H1 (cell line): ENCODE measurements at regions not wholly inside any gene's neighbourhood (a gene's known extent, or its start where the extent isn't known, plus 50 kb on each side); places are given as distances from the start of the nearest gene placed in this dataset.

ENCODE experiments used
- CTCF ChIA-PET: fragments of 300-600 bp; sonication (Branson Sonifier 250); formaldehyde crosslinking; loops from one replicate; lab custom pipeline; 2021; ENCODE audit not compliant: partially characterized antibody; lab: Charles Lee
- POLR2A ChIA-PET: fragments of 300-600 bp; sonication (Branson Sonifier 250); formaldehyde crosslinking; loops from one replicate; lab custom pipeline; 2021; ENCODE audit warnings: inconsistent platforms; ENCODE audit not compliant: partially characterized antibody; lab: Charles Lee
- DNase-seq, 2 experiments: peaks; one replicate each; pipeline versions ENCODE4 v3.0.0 to v3.0.0-alpha.2; 2010 to 2022; ENCODE audit warnings: low spot score in 2 of 2, low read depth in 1 of 2, mixed read lengths in 1 of 2
- FAIRE-seq: peaks from 2 replicates; lab custom pipeline; 2011; peaks lifted over from hg19 to GRCh38; lab: Jason Lieb, UNC
- H2AFZ ChIP-seq: 2 replicates; pipeline ENCODE4 v1.8.1; 2012; ENCODE audit warnings: low read length, inconsistent platforms
- H2AK5ac ChIP-seq: 2 replicates; pipeline ENCODE4 v1.6.1; 2013; ENCODE audit warnings: low read depth, low read length
- H2BK120ac ChIP-seq: replicated peaks from 2 replicates; pipeline ENCODE3; 2013; ENCODE audit warnings: low read depth, low read length, inconsistent platforms
- H2BK12ac ChIP-seq: 2 replicates; pipeline ENCODE4 v1.6.1; 2013; ENCODE audit warnings: low read depth, low read length
- H2BK15ac ChIP-seq: 2 replicates; pipeline ENCODE4 v1.6.1; 2013; ENCODE audit warnings: low read length
- H2BK20ac ChIP-seq: 2 replicates; pipeline ENCODE4 v1.6.1; 2013; ENCODE audit warnings: low read length
- H2BK5ac ChIP-seq: 2 replicates; pipeline ENCODE4 v1.6.1; 2013; ENCODE audit warnings: low read depth, low read length
- H3K14ac ChIP-seq: 2 replicates; pipeline ENCODE4 v1.6.1; 2013; ENCODE audit warnings: inconsistent platforms; ENCODE audit not compliant: insufficient read length
- H3K18ac ChIP-seq: 2 replicates; pipeline ENCODE4 v1.6.1; 2013; ENCODE audit warnings: low read length; ENCODE audit errors: extremely low read depth
- H3K23ac ChIP-seq: 2 replicates; pipeline ENCODE4 v1.6.1; 2013; ENCODE audit warnings: inconsistent platforms; ENCODE audit not compliant: insufficient read length
- H3K23me2 ChIP-seq: 2 replicates; pipeline ENCODE4 v1.6.1; 2013; ENCODE audit warnings: low read depth, low read length
- H3K27ac ChIP-seq: 2 replicates; pipeline ENCODE4 v1.6.1; 2011; ENCODE audit warnings: low read depth, low read length, inconsistent platforms
- H3K27me3 ChIP-seq, 4 experiments: replicated peaks in 1 of 4; 1 replicate in 1 of 4; 2 replicates in 3 of 4; pipeline versions ENCODE4 v1.6.1 to v1.8.1; 2011 to 2013; ENCODE audit warnings: low read length in 3 of 4, mild to moderate bottlenecking in 3 of 4, inconsistent platforms in 2 of 4, mixed read lengths in 2 of 4, moderate library complexity in 1 of 4; ENCODE audit not compliant: control insufficient read depth in 3 of 4, insufficient read depth in 3 of 4; ENCODE audit errors: extremely low read depth in 1 of 4
- H3K36me3 ChIP-seq, 4 experiments: 2 replicates each; pipeline versions ENCODE4 v1.6.1 to v1.8.1; 2011 to 2013; ENCODE audit warnings: mild to moderate bottlenecking in 4 of 4, low read length in 3 of 4, moderate library complexity in 2 of 4, control low read depth in 1 of 4, inconsistent platforms in 1 of 4; ENCODE audit not compliant: insufficient read depth in 4 of 4, control insufficient read depth in 2 of 4
- H3K4ac ChIP-seq: replicated peaks from 2 replicates; pipeline ENCODE3; 2013; ENCODE audit warnings: low read length, low read depth, mixed read lengths, inconsistent platforms; ENCODE audit not compliant: insufficient read length
- H3K4me1 ChIP-seq, 4 experiments: replicated peaks in 1 of 4; 1 replicate in 1 of 4; 2 replicates in 3 of 4; pipeline versions ENCODE4 v1.6.1 to v1.8.1; 2011 to 2013; ENCODE audit warnings: low read length in 3 of 4, inconsistent platforms in 2 of 4, mixed read lengths in 1 of 4; ENCODE audit not compliant: insufficient read depth in 4 of 4, control insufficient read depth in 3 of 4
- H3K4me2 ChIP-seq, 2 experiments: 2 replicates each; pipeline versions ENCODE4 v1.6.1 to v1.8.1; 2011 to 2013; ENCODE audit warnings: low read depth in 2 of 2, low read length in 2 of 2, control low read depth in 1 of 2, inconsistent platforms in 1 of 2, mild to moderate bottlenecking in 1 of 2; ENCODE audit not compliant: insufficient read depth in 1 of 2
- H3K4me3 ChIP-seq, 4 experiments: fragments of 200-600, 300-600 bp in 1 of 4; sonication (generic), shearing (Covaris generic), sonication (Bioruptor Twin) in 1 of 4; 2 replicates each; pipeline versions ENCODE4 v1.5.1 to v1.8.1; 2011 to 2016; ENCODE audit warnings: low read length in 4 of 4, low read depth in 3 of 4, control low read depth in 2 of 4, inconsistent platforms in 2 of 4, mild to moderate bottlenecking in 2 of 4, mixed read lengths in 1 of 4, moderate library complexity in 1 of 4; ENCODE audit not compliant: insufficient read depth in 2 of 4; ENCODE audit errors: extremely low read depth in 1 of 4
- H3K56ac ChIP-seq: replicated peaks from 2 replicates; pipeline ENCODE3; 2013; ENCODE audit warnings: low read depth, mild to moderate bottlenecking, mixed read lengths, low read length, inconsistent platforms; ENCODE audit not compliant: insufficient read length
- H3K79me1 ChIP-seq: 2 replicates; pipeline ENCODE4 v1.6.1; 2013; ENCODE audit warnings: low read depth, low read length, control low read depth
- H3K79me2 ChIP-seq, 2 experiments: 2 replicates each; pipeline versions ENCODE4 v1.6.1 to v1.8.1; 2012 to 2013; ENCODE audit warnings: low read length in 2 of 2, mild to moderate bottlenecking in 2 of 2, inconsistent platforms in 1 of 2; ENCODE audit not compliant: insufficient read depth in 2 of 2, control insufficient read depth in 1 of 2
- H3K9ac ChIP-seq, 4 experiments: replicated peaks in 1 of 4; 1 replicate in 1 of 4; 2 replicates in 3 of 4; pipeline versions ENCODE4 v1.6.1 to v1.8.1; 2011 to 2013; ENCODE audit warnings: low read depth in 3 of 4, low read length in 3 of 4, control low read depth in 2 of 4, mild to moderate bottlenecking in 2 of 4, moderate library complexity in 2 of 4, inconsistent platforms in 1 of 4; ENCODE audit errors: extremely low read depth in 1 of 4
- H3K9me3 ChIP-seq, 2 experiments: 2 replicates each; pipeline versions ENCODE4 v1.6.1 to v1.8.1; 2012 to 2013; ENCODE audit warnings: mild to moderate bottlenecking in 2 of 2, moderate library complexity in 2 of 2, control low read depth in 1 of 2, inconsistent platforms in 1 of 2, low read depth in 1 of 2, low read length in 1 of 2, mixed read lengths in 1 of 2; ENCODE audit not compliant: insufficient read depth in 2 of 2
- H4K20me1 ChIP-seq, 2 experiments: replicated peaks in 1 of 2; 2 replicates each; pipeline versions ENCODE3 to v1.8.1; 2011 to 2013; ENCODE audit warnings: inconsistent platforms in 2 of 2, low read length in 2 of 2, mild to moderate bottlenecking in 1 of 2; ENCODE audit not compliant: insufficient read depth in 2 of 2, control insufficient read depth in 1 of 2
- H4K5ac ChIP-seq: 2 replicates; pipeline ENCODE4 v1.6.1; 2013; ENCODE audit warnings: low read length, low read depth, mixed read lengths, inconsistent platforms; ENCODE audit not compliant: insufficient read length
- H4K8ac ChIP-seq: 2 replicates; pipeline ENCODE4 v1.8.0; 2013; ENCODE audit warnings: mild to moderate bottlenecking, moderate library complexity, low read length, inconsistent platforms; ENCODE audit not compliant: insufficient read depth; ENCODE audit errors: extremely low read depth
- H4K91ac ChIP-seq: replicated peaks from 2 replicates; pipeline ENCODE3; 2013; ENCODE audit warnings: low read length, mixed read lengths, inconsistent platforms; ENCODE audit not compliant: insufficient read length
- BRCA1 ChIP-seq: IDR thresholded peaks from 2 replicates; pipeline ENCODE4 v1.6.1; 2012; ENCODE audit warnings: low read depth, low read length, improper control_type of control experiment
- CHD2 ChIP-seq: IDR thresholded peaks from 2 replicates; pipeline ENCODE4 v1.6.1; 2012; ENCODE audit warnings: low read length, improper control_type of control experiment
- E2F6 ChIP-seq: IDR thresholded peaks from 2 replicates; pipeline ENCODE4 v1.6.1; 2012; ENCODE audit warnings: inconsistent platforms
- GABPA ChIP-seq: IDR thresholded peaks from 2 replicates; pipeline ENCODE4 v1.6.1; 2011; ENCODE audit warnings: mild to moderate bottlenecking, low read length, moderate library complexity, borderline replicate concordance; ENCODE audit not compliant: insufficient read depth
- POLR2AphosphoS5 ChIP-seq: IDR thresholded peaks from 2 replicates; pipeline ENCODE4 v1.6.1; 2011; ENCODE audit warnings: low read depth, low read length
- POU5F1 ChIP-seq: IDR thresholded peaks from 2 replicates; pipeline ENCODE4 v1.6.1; 2011; ENCODE audit warnings: low read depth, mild to moderate bottlenecking, low read length, moderate library complexity
- SP2 ChIP-seq: IDR thresholded peaks from 2 replicates; pipeline ENCODE4 v1.6.1; 2012; ENCODE audit warnings: mild to moderate bottlenecking, low read length, inconsistent platforms
- SUZ12 ChIP-seq: fragments of 200-600 bp; sonication (generic); IDR thresholded peaks from 2 replicates; pipeline ENCODE4 v1.6.1; 2012; ENCODE audit warnings: mild to moderate bottlenecking, inconsistent platforms, low read length, moderate library complexity, mixed read lengths
- TBP ChIP-seq: IDR thresholded peaks from 2 replicates; pipeline ENCODE4 v1.6.1; 2011; ENCODE audit warnings: low read depth, low read length, improper control_type of control experiment
- WGBS, 2 experiments: shearing (Covaris generic) in 1 of 2; methylation state at CpG; one replicate each; pipeline versions ENCODE4 v1.1.6 to v1.1.7; 2013 to 2015; ENCODE audit warnings: low lambda C conversion rate in 2 of 2, mixed read lengths in 2 of 2, inconsistent platforms in 1 of 2, low coverage in 1 of 2, missing lambda C conversion rate in 1 of 2; ENCODE audit not compliant: insufficient replicate concordance in 2 of 2, insufficient coverage in 1 of 2, insufficient read length in 1 of 2; ENCODE audit errors: extremely low coverage in 1 of 2, missing lambda C conversion rate in 1 of 2; 5-methylcytosine and 5-hydroxymethylcytosine counted together

- Histone ChIP-seq H3K4me1 (0 out of 7 replicates have a peak, but pooled peaks cover 0 to 3% (median 0%) of the 10 kb centered on the region in 4 experiments), H2BK20ac (no peak overlapping the region), H2BK120ac (no peak overlapping the region), H3K4me3 (no peak overlapping the region), H3K27me3 (no peaks in the 10 kb centered on the region), H2BK15ac (no peak overlapping the region), H3K14ac (no peak overlapping the region), H3K23me2 (no peaks in the 10 kb centered on the region; the same call in 1 of the 2 replicates), H3K4ac (no peak overlapping the region)
- TF ChIP-seq E2F6, result no peak
- no peak for TF ChIP-seq SP2
- no peak for TF ChIP-seq TBP
- no peak for TF ChIP-seq POLR2AphosphoS5
- TF ChIP-seq POU5F1, result no peak
- TF ChIP-seq BRCA1, result no peak
- TF ChIP-seq CHD2, result no peak
- TF ChIP-seq GABPA, result no peak
- no peak for TF ChIP-seq SUZ12
- TF ChIP-seq, all 59 proteins: peak for 0
- CTCF ChIA-PET, result interaction anchor here (0.6 to 1.0 kb wide), 2 partner anchors 27 to 820 kb away, joined by 3 read pairs; no protein-coding TSS in a partner anchor
- no peak for DNase-seq
- 89% methylated on average over 5 of the region's 5 CpGs; no CpG with 5 or more reads in 1 of the 2 experiments for WGBS, 2 experiments
- Histone ChIP-seq H3K79me1 (no peaks in the 10 kb centered on the region), H2BK5ac (no peak overlapping the region), H3K4me2 (no peak overlapping the region), H2AK5ac (no peak overlapping the region), H3K18ac (no peak overlapping the region), H3K79me2 (no peaks in the 10 kb centered on the region), H2BK12ac (no peak overlapping the region), H3K27ac (no peak overlapping the region), H3K9me3 (no peaks in the 10 kb centered on the region), H4K20me1 (no peaks in the 10 kb centered on the region), H3K9ac (no peak overlapping the region), H3K36me3 (no peaks in the 10 kb centered on the region), H2AFZ (no peak overlapping the region), H4K8ac (no peak overlapping the region), H3K23ac (no peak overlapping the region), H3K56ac (no peak overlapping the region), H4K91ac (no peak overlapping the region), H4K5ac (no peak overlapping the region)
- POLR2A ChIA-PET, result interaction anchor here (1.4 kb wide), 1 partner anchor 9 kb away, joined by 5 read pairs; no protein-coding TSS in a partner anchor
- FAIRE-seq, result no peak
Observed at GRCh38 chr4:140260227-140260626, 106.2 kb upstream of the MAML3 start.
